SW 1271 (cell line): ENCODE measurements at regions not wholly inside any gene's neighbourhood (a gene's known extent, or its start where the extent isn't known, plus 50 kb on each side); places are given as distances from the start of the nearest gene placed in this dataset.

ENCODE experiments used
- DNase-seq, 2 experiments: peaks; one replicate each; lab custom pipeline; 2025; lab: John Stamatoyannopoulos, UW

GRCh38 chr7:12456506-12456905 lies 52.8 kb upstream of the VWDE start:
- DNase-seq: no peak

GRCh38 chr7:12458520-12459131 lies 55.0 kb upstream of the VWDE start:
- DNase-seq: peak in 1 of 2 experiments; percentile 65

- no peak for DNase-seq
Measured at GRCh38 chr7:12467837-12468236, 64.2 kb upstream of the VWDE start.

- DNase-seq: no peak
Measured at GRCh38 chr7:12469568-12469967, 65.9 kb upstream of the VWDE start.

GRCh38 chr7:12470930-12471329 lies 67.3 kb upstream of the VWDE start:
- no peak for DNase-seq

- DNase-seq: no peak
Measured at GRCh38 chr7:12474035-12474434, 70.4 kb upstream of the VWDE start.

- no peak for DNase-seq
Measured at GRCh38 chr7:12475362-12476063, 71.8 kb upstream of the VWDE start.

- no peak for DNase-seq
Measured at GRCh38 chr7:12477620-12478019, 74.0 kb upstream of the VWDE start.

- no peak for DNase-seq
Measured at GRCh38 chr7:12481722-12482121, 78.1 kb upstream of the VWDE start.

- DNase-seq: no peak
Measured at GRCh38 chr7:12485845-12486244, 82.2 kb upstream of the VWDE start.

- no peak for DNase-seq
Measured at GRCh38 chr7:12488341-12488740, 82.2 kb upstream of the SCIN start.

- DNase-seq: peak; percentile 45 to 55
Measured at GRCh38 chr7:12490107-12490688, 80.3 kb upstream of the SCIN start.

GRCh38 chr7:12490940-12491339 lies 79.6 kb upstream of the SCIN start:
- no peak for DNase-seq

- DNase-seq: no peak
Measured at GRCh38 chr7:12491526-12491925, 79.0 kb upstream of the SCIN start.

- DNase-seq: no peak
Measured at GRCh38 chr7:12493407-12493806, 77.1 kb upstream of the SCIN start.

GRCh38 chr7:12493863-12494686 lies 76.4 kb upstream of the SCIN start:
- DNase-seq: no peak

GRCh38 chr7:12494687-12495024 lies 75.9 kb upstream of the SCIN start:
- DNase-seq: no peak

GRCh38 chr7:12496901-12497674 lies 73.4 kb upstream of the SCIN start:
- peak; percentile 21 to 79 for DNase-seq

GRCh38 chr7:12504149-12504548 lies 66.4 kb upstream of the SCIN start:
- no peak for DNase-seq

- DNase-seq: no peak
Measured at GRCh38 chr7:12508005-12508404, 62.5 kb upstream of the SCIN start.

GRCh38 chr7:12508554-12508953 lies 62.0 kb upstream of the SCIN start:
- no peak for DNase-seq

GRCh38 chr7:12517451-12517850 lies 53.1 kb upstream of the SCIN start:
- no peak for DNase-seq
